ENCODE measurements at regions not wholly inside any gene's neighbourhood (a gene's known extent, or its start where the extent isn't known, plus 50 kb on each side); places are given as distances from the start of the nearest gene placed in this dataset.
"Not testable (repeated sequence)": the region's sequence is repeated elsewhere in the genome, so short reads cannot be mapped to it uniquely, and the experiment has no call there.

DNA sequence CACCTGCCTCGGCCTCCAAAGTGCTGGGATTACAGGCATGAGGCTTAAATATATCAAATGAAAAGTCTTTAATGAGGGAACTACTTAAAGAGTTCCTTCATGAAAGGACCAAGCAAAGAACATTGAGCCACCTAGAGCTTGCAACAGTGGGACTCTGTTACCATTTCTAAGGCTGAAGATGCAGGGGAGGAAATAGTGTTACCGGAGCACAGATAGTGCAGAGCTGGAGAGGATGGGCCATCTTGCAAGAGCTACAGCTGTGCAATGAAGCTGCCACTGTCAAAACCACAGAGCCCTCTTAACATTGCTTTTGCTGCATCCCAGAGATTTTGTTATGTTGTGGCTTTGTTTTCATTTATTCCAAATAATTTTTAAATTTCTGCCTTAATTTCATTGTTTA is 77.1 kb upstream of the NAA35 start:
- Mint-ChIP-seq H3K36me3 (ENCODE audit: low read depth) (peaks cover 9% of the 10 kb centered on the region), H3K4me1 (ENCODE audit: low read depth) (peaks cover 3% of the 10 kb centered on the region), H3K9me3 (no peaks in the 10 kb centered on the region), H3K27ac (no peak overlapping the region), H3K4me3 (no peak overlapping the region), H3K27me3 (no peaks in the 10 kb centered on the region)
- DNase-seq = no peak
- ATAC-seq = no peak
- ChIA-PET POLR2A (no interaction called here), CTCF (no interaction called here)
- intact Hi-C loops (cut with micrococcal nuclease) = no loop called here
- TF ChIP-seq, protein P1, sequence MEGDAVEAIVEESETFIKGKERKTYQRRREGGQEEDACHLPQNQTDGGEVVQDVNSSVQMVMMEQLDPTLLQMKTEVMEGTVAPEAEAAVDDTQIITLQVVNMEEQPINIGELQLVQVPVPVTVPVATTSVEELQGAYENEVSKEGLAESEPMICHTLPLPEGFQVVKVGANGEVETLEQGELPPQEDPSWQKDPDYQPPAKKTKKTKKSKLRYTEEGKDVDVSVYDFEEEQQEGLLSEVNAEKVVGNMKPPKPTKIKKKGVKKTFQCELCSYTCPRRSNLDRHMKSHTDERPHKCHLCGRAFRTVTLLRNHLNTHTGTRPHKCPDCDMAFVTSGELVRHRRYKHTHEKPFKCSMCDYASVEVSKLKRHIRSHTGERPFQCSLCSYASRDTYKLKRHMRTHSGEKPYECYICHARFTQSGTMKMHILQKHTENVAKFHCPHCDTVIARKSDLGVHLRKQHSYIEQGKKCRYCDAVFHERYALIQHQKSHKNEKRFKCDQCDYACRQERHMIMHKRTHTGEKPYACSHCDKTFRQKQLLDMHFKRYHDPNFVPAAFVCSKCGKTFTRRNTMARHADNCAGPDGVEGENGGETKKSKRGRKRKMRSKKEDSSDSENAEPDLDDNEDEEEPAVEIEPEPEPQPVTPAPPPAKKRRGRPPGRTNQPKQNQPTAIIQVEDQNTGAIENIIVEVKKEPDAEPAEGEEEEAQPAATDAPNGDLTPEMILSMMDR (IDR thresholded peaks at IDR 0.05) = no peak

DNA sequence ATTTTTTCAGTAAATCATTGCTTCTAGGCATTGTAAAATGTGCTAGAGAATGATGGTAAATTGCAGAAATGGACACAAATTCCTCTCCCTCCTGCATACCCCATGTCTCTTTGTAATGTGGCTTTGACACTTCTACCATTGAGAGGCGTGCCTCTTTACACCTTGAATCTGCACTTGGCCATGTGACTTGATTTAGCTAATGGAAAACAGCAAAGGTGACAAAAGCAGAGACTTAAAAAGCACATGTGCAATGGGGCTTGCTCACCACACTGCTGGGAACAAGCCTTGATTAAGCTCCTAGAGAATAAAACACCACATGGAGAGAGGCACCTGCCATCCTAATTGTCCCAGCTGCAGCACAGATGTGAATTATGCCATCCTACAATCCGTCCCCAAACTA is 69.9 kb upstream of the NAA35 start:
- Mint-ChIP-seq H3K36me3 (ENCODE audit: low read depth) (no peaks in the 10 kb centered on the region), H3K27ac (no peak overlapping the region), H3K4me3 (no peak overlapping the region), H3K9me3 (no peaks in the 10 kb centered on the region), H3K27me3 (no peaks in the 10 kb centered on the region), H3K4me1 (ENCODE audit: low read depth) (peaks cover 7% of the 10 kb centered on the region)
- DNase-seq (no peak), ATAC-seq (no peak)
- intact Hi-C loops (cut with micrococcal nuclease) = no loop called here
- TF ChIP-seq, protein P1 (IDR thresholded peaks at IDR 0.05) = no peak
- ChIA-PET POLR2A (no interaction called here), CTCF (no interaction called here)

DNA sequence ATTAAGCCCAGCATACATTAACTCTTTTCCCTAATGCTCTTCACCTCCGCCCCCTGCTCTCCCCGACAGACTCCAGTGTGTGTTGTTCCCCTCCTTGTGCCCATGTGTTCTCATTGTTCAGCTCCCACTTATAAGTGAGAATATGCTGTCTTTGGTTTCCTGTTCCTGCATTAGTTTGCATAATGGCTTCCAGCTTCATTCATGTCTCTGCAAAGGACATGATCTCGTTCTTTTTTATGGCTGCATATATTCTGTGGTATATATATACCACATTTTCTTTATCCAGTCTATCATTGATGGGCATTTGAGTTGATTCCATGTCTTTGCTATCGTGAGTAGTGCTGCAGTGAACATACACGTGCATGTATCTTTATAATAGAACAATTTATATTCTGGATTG is 69.3 kb upstream of the NAA35 start:
- H3K27me3 Mint-ChIP-seq; intact Hi-C loops (cut with micrococcal nuclease); CTCF ChIA-PET; H3K9me3 Mint-ChIP-seq; POLR2A ChIA-PET; ATAC-seq; H3K4me1 Mint-ChIP-seq (ENCODE audit: low read depth); H3K4me3 Mint-ChIP-seq; H3K27ac Mint-ChIP-seq; DNase-seq; H3K36me3 Mint-ChIP-seq (ENCODE audit: low read depth): not testable (repeated sequence)

DNA sequence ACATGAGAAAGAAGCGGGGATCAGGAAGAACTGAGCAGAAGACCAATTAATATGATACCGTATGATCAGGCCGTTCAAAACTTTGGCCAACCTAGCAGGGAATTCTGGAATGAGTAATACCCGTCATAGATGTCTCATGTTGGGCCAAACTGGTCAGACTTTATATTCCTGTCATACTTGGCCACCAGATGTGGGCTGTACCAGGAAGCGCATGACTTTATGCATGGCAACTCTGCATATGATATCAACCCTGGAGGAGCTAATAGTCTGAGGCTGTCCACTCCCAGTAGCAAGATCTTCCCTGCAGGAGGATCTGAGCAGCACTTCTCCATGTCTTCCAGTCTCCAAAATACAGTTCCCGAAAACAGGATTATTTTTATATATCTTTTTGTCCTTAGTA is 68.5 kb upstream of the NAA35 start:
- no peaks in the 10 kb centered on the region for H3K36me3 Mint-ChIP-seq (ENCODE audit: low read depth)
- DNase-seq (no peak), ATAC-seq (no peak)
- no peak overlapping the region for H3K27ac Mint-ChIP-seq
- intact Hi-C loops (cut with micrococcal nuclease) = no loop called here
- H3K4me3 Mint-ChIP-seq = no peak overlapping the region
- ChIA-PET CTCF (no interaction called here), POLR2A (no interaction called here)
- no peaks in the 10 kb centered on the region for H3K9me3 Mint-ChIP-seq
- TF ChIP-seq, protein P1 (IDR thresholded peaks at IDR 0.05) = no peak
- peaks cover 7% of the 10 kb centered on the region for H3K4me1 Mint-ChIP-seq (ENCODE audit: low read depth)
- no peaks in the 10 kb centered on the region for H3K27me3 Mint-ChIP-seq

DNA sequence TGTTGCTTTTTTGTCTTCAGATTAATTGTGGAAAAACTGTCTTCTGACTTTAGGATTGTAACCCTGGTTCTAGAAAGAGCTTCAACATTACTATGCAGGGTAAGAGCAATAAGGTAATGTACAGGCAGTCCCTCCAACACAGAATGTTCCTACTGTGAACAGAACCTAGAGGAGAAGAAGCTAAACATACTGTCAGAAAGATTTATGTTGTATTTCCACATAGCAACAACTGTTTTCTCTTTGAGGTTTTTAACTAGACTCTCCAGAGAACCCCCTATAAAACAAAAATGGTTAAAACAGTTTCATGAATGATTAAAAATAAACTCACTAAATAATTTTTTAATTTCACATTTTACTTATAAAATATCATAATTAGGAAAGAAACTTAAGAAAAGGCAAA is 64.3 kb upstream of the NAA35 start:
- CTCF ChIA-PET = interaction anchor here (1.3 to 1.5 kb wide), 2 partner anchors 13 to 23 kb away, joined by 4 read pairs; no protein-coding TSS in a partner anchor
- POLR2A ChIA-PET = no interaction called here
- TF ChIP-seq, protein P1 (IDR thresholded peaks at IDR 0.05) = no peak
- no peak overlapping the region for H3K4me3 Mint-ChIP-seq
- no peak overlapping the region for H3K27ac Mint-ChIP-seq
- H3K4me1 Mint-ChIP-seq (ENCODE audit: low read depth) = peaks cover 2% of the 10 kb centered on the region
- ATAC-seq (no peak), DNase-seq (no peak)
- H3K36me3 Mint-ChIP-seq (ENCODE audit: low read depth) = no peaks in the 10 kb centered on the region
- no peaks in the 10 kb centered on the region for H3K9me3 Mint-ChIP-seq
- intact Hi-C loops (cut with micrococcal nuclease) = no loop called here
- no peaks in the 10 kb centered on the region for H3K27me3 Mint-ChIP-seq

DNA sequence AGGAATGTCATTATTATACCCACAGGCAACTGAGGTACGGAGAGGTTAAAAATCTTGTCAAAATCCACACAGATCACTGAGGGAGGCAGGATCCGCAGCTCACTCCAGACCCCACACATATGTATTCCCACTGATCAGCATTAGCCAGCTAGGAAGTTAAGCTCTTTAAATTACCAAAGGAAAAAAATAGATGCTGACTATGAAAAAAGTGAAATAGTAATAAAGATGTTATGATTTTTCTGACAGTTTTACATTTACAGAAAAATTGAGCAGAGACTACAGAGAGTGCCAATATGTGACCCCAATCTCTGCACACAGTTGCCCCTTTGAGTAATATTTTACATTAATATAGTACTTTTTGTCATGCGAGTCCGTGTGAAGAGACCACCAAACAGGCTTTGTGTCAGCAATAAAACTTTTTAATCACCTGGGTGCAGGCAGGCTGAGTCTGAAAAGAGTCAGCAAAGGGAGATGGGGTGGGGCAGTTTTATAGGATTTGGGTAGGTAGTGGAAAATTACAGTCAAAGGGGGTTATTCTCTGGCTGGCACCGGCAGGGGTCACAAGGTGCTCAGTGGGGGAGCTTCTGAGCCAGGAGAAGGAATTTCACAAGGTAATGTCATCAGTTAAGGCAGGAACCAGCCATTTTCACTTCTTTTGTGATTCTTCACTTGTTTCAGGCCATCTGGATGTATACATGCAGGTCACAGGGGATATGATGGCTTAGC is 61.9 kb upstream of the NAA35 start:
- H3K27ac Mint-ChIP-seq; intact Hi-C loops (cut with micrococcal nuclease); H3K36me3 Mint-ChIP-seq (ENCODE audit: low read depth); H3K27me3 Mint-ChIP-seq; H3K4me3 Mint-ChIP-seq; H3K4me1 Mint-ChIP-seq (ENCODE audit: low read depth); CTCF ChIA-PET; ATAC-seq; DNase-seq; POLR2A ChIA-PET; H3K9me3 Mint-ChIP-seq: not testable (repeated sequence)

DNA sequence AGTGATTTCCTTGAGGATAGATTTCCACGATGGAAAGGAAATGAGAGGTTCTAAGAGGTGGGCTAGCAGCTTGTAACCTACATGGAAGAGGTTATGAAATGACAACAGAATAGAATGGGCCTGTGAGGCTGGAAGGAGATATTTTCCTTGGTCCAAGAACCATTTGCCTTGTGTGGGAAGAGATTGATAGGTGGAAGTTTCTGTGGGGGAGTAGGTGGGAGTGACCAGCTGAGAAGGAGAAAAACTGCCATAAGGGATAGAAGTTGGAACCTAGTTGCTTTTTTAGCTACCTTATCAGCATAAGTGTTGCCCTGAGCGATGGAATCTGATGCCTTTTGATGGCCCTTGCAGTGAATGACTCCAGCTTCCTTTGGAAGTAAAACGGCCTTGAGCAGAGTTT is 60.4 kb upstream of the NAA35 start:
- H3K36me3 Mint-ChIP-seq (ENCODE audit: low read depth); intact Hi-C loops (cut with micrococcal nuclease); ATAC-seq; DNase-seq; H3K9me3 Mint-ChIP-seq; CTCF ChIA-PET; H3K4me3 Mint-ChIP-seq; H3K27me3 Mint-ChIP-seq; H3K4me1 Mint-ChIP-seq (ENCODE audit: low read depth); POLR2A ChIA-PET; H3K27ac Mint-ChIP-seq: not testable (repeated sequence)

All from activated CD8-positive, alpha-beta T cell treated with anti-CD3 and anti-CD28 coated beads for 36 hours (primary cell).